Endothelial cell of umbilical vein (primary cell): ENCODE measurements at regions not wholly inside any gene's neighbourhood (a gene's known extent, or its start where the extent isn't known, plus 50 kb on each side); places are given as distances from the start of the nearest gene placed in this dataset.
A peak's percentile ranks its signal among the peaks of the same experiment; 100 is the strongest.

ENCODE experiments used
- BruUV-seq: library from RNA; stranded (reverse); fragments of 400-500 nt; replicated peaks from 2 replicates; lab custom pipeline; 2021; lab: Mats Ljungman, UMichigan
- CTCF ChIA-PET: fragments of 300-600, 350-600 bp; sonication (Branson Sonifier 250); formaldehyde crosslinking; loops from one replicate; lab custom pipeline; 2021; ENCODE audit warnings: antibody characterized with exemption, inconsistent platforms; lab: Charles Lee
- POLR2A ChIA-PET: fragments of 300-600, 350-600 bp; sonication (Branson Sonifier 250); formaldehyde crosslinking; loops from one replicate; lab custom pipeline; 2021; ENCODE audit warnings: antibody characterized with exemption, inconsistent platforms; lab: Charles Lee
- DNase-seq: peaks from one replicate; pipeline ENCODE4 v3.0.0-alpha.2; 2011; ENCODE audit warnings: low read depth, low spot score
- FAIRE-seq: peaks from 2 replicates; lab custom pipeline; 2011; peaks lifted over from hg19 to GRCh38; lab: Jason Lieb, UNC
- H2AFZ ChIP-seq: 2 replicates; pipeline ENCODE4 v1.6.0; 2012; ENCODE audit warnings: low read depth, low read length, control low read depth, inconsistent platforms
- H3K27ac ChIP-seq: 2 replicates; pipeline ENCODE4 v1.5.1; 2011; ENCODE audit warnings: low read depth, mild to moderate bottlenecking, control low read depth, low read length, moderate library complexity; ENCODE audit not compliant: insufficient read depth
- H3K27me3 ChIP-seq, 2 experiments: 2 replicates each; pipeline versions ENCODE4 v1.6.0 to v1.6.1; 2011; ENCODE audit warnings: low read length in 2 of 2, mixed read lengths in 1 of 2; ENCODE audit not compliant: control insufficient read depth in 2 of 2, insufficient read depth in 2 of 2
- H3K36me3 ChIP-seq, 2 experiments: 2 replicates in 1 of 2; 3 replicates in 1 of 2; pipeline ENCODE4 v1.5.1; 2011; ENCODE audit warnings: low read length in 2 of 2, mild to moderate bottlenecking in 1 of 2, moderate library complexity in 1 of 2; ENCODE audit not compliant: control insufficient read depth in 2 of 2, insufficient read depth in 2 of 2; ENCODE audit errors: extremely low read depth in 1 of 2
- H3K4me1 ChIP-seq: 3 replicates; pipeline ENCODE4 v1.5.1; 2011; ENCODE audit warnings: mild to moderate bottlenecking, low read length; ENCODE audit not compliant: control insufficient read depth, insufficient read depth; ENCODE audit errors: extremely low read depth
- H3K4me2 ChIP-seq: 2 replicates; pipeline ENCODE4 v1.6.1; 2011; ENCODE audit warnings: low read length, control low read depth, mixed read lengths; ENCODE audit not compliant: insufficient read depth
- H3K4me3 ChIP-seq, 3 experiments: fragments of 200-600 bp in 1 of 3; sonication (generic), shearing (Covaris generic) in 1 of 3; replicated peaks in 1 of 3; 2 replicates each; pipeline ENCODE4 v1.5.1; 2011 to 2016; ENCODE audit warnings: control low read depth in 3 of 3, low read length in 3 of 3, mild to moderate bottlenecking in 2 of 3, inconsistent platforms in 1 of 3, low read depth in 1 of 3, moderate library complexity in 1 of 3; ENCODE audit not compliant: insufficient read depth in 1 of 3
- H3K79me2 ChIP-seq: 2 replicates; pipeline ENCODE4 v1.6.0; 2012; ENCODE audit warnings: low read length, inconsistent platforms; ENCODE audit not compliant: control insufficient read depth, insufficient read depth
- H3K9ac ChIP-seq: replicated peaks from 2 replicates; pipeline ENCODE3; 2011; ENCODE audit warnings: low read length, control low read depth; ENCODE audit not compliant: insufficient read depth; ENCODE audit errors: extremely low read depth
- H3K9me1 ChIP-seq: replicated peaks from 3 replicates; pipeline ENCODE4 v1.6.0; 2011; ENCODE audit warnings: mild to moderate bottlenecking, low read length; ENCODE audit not compliant: control insufficient read depth, insufficient read depth; ENCODE audit errors: extremely low read depth
- H3K9me3 ChIP-seq: replicated peaks from 2 replicates; pipeline ENCODE4 v1.5.1; 2012; ENCODE audit warnings: low read length, inconsistent platforms; ENCODE audit not compliant: control insufficient read depth, insufficient read depth
- H4K20me1 ChIP-seq: replicated peaks from 2 replicates; pipeline ENCODE3; 2011; ENCODE audit warnings: mild to moderate bottlenecking, low read length; ENCODE audit not compliant: control insufficient read depth, insufficient read depth; ENCODE audit errors: extremely low read depth
- EZH2 ChIP-seq: IDR thresholded peaks from 2 replicates; pipeline ENCODE4 v1.6.1; 2012; ENCODE audit warnings: borderline replicate concordance, low read depth, mild to moderate bottlenecking, moderate library complexity, low read length, inconsistent platforms; ENCODE audit not compliant: severe bottlenecking
- FOS ChIP-seq: IDR thresholded peaks from 2 replicates; pipeline ENCODE4 v1.6.1; 2011; ENCODE audit warnings: mild to moderate bottlenecking, low read length, moderate library complexity, borderline replicate concordance; ENCODE audit not compliant: insufficient read depth
- GATA2 ChIP-seq: IDR thresholded peaks from 2 replicates; pipeline ENCODE4 v1.7.0; 2011; ENCODE audit warnings: low read depth, mild to moderate bottlenecking, moderate library complexity, mixed read lengths, low read length; ENCODE audit not compliant: insufficient read length, insufficient read depth
- JUN ChIP-seq: IDR thresholded peaks from 2 replicates; pipeline ENCODE4 v1.6.1; 2011; ENCODE audit warnings: borderline replicate concordance, low read depth; ENCODE audit not compliant: insufficient read length, insufficient read depth
- MYC ChIP-seq: IDR thresholded peaks from one replicate; pipeline ENCODE4 v1.6.1; 2011; ENCODE audit warnings: mild to moderate bottlenecking, low read depth, low read length
- POLR2A ChIP-seq: IDR thresholded peaks from 2 replicates; pipeline ENCODE4 v1.6.1; 2012; ENCODE audit warnings: low read depth, mild to moderate bottlenecking, control low read depth, low read length
- POLR2AphosphoS5 ChIP-seq: IDR thresholded peaks from 2 replicates; pipeline ENCODE4 v1.6.1; 2012; ENCODE audit warnings: low read depth, mild to moderate bottlenecking, control low read depth, low read length, moderate library complexity; ENCODE audit not compliant: insufficient read depth
- dilution Hi-C: fragments of 300-500 bp; cut with MboI; formaldehyde crosslinking; loops from one replicate; pipeline ENCODE4 v1.15.0; 2019; ENCODE audit warnings: low sequenced_read_pairs; ENCODE audit not compliant: extremely low pct_ligation_motif_present
- intact Hi-C: fragments of 100-400 bp; cut with micrococcal nuclease; formaldehyde crosslinking; loops from one replicate; pipeline ENCODE4 v1.10.0; 2022
- TF ChIP-seq, protein P1 (sequence below), 2 donors: IDR thresholded peaks; 1 replicate in 1 of 2; 2 replicates in 1 of 2; pipeline ENCODE4 v1.5.1; 2011; ENCODE audit warnings: low read length in 2 of 2, mild to moderate bottlenecking in 2 of 2, moderate library complexity in 2 of 2, control low read depth in 1 of 2, inconsistent platforms in 1 of 2, low read depth in 1 of 2; ENCODE audit not compliant: insufficient read depth in 1 of 2; ENCODE audit errors: extremely low read depth in 1 of 2
- TF ChIP-seq, protein P2 (sequence below): IDR thresholded peaks from 2 replicates; pipeline ENCODE4 v1.6.1; 2011; ENCODE audit not compliant: insufficient read depth, insufficient read length

DNA sequence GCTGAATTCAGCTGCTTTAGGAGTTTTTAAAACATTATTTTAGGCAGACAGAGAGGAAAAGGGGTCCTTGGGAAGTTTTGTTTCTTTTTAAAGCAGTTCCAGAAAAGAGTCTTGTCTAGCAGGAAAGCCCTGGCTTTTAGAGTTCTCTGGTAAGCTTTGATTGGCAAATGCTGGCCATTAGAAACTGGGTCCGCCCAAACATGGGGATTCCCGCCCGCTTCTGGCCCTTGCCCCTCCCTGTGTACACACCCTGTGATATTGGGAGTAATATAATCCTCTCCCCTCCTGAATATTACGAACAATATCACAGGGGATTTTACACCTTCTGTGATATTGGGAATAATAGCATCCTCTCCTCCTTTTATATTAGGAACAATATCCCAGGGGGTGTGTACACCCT lies 58.9 kb downstream of the ERICH4 start:
- H2AFZ ChIP-seq, result peak overlapping the region; percentile 73
- DNase-seq, result no peak
- H3K4me2 ChIP-seq, result peak overlapping the region; percentile 1

More for the DNA sequence above, 58.9 kb downstream of the ERICH4 start:
- H3K9me3 ChIP-seq, result no peaks in the 10 kb centered on the region
- H3K27ac ChIP-seq, result peak overlapping the region; percentile 62
- no TSS peak for BruUV-seq
- dilution Hi-C loops (no loop called here), intact Hi-C loops (no loop called here)
- ChIA-PET CTCF (interaction anchor here (0.9 kb wide), 1 partner anchor 62 kb away, joined by 3 read pairs; no protein-coding TSS in a partner anchor), POLR2A (no interaction called here)
- H3K36me3 ChIP-seq, result no peaks in the 10 kb centered on the region
- no peak for FAIRE-seq
- H3K79me2 ChIP-seq, result no peaks in the 10 kb centered on the region
- H3K27me3 ChIP-seq, result peaks cover 5 to 8% of the 10 kb centered on the region in 2 experiments
- H3K9ac ChIP-seq, result peak overlapping the region; percentile 43
- TF ChIP-seq POLR2AphosphoS5 (no peak), GATA2 (no peak), MYC (no peak), FOS (no peak), POLR2A (no peak), EZH2 (no peak), JUN (no peak)
- TF ChIP-seq, protein P1, sequence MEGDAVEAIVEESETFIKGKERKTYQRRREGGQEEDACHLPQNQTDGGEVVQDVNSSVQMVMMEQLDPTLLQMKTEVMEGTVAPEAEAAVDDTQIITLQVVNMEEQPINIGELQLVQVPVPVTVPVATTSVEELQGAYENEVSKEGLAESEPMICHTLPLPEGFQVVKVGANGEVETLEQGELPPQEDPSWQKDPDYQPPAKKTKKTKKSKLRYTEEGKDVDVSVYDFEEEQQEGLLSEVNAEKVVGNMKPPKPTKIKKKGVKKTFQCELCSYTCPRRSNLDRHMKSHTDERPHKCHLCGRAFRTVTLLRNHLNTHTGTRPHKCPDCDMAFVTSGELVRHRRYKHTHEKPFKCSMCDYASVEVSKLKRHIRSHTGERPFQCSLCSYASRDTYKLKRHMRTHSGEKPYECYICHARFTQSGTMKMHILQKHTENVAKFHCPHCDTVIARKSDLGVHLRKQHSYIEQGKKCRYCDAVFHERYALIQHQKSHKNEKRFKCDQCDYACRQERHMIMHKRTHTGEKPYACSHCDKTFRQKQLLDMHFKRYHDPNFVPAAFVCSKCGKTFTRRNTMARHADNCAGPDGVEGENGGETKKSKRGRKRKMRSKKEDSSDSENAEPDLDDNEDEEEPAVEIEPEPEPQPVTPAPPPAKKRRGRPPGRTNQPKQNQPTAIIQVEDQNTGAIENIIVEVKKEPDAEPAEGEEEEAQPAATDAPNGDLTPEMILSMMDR (IDR thresholded peaks at IDR 0.05; ENCODE audit: extremely low read depth in 1 of 2, insufficient read depth in 1 of 2, low read depth in 1 of 2, low read length in 2 of 2), result no peak
- TF ChIP-seq, protein P2, sequence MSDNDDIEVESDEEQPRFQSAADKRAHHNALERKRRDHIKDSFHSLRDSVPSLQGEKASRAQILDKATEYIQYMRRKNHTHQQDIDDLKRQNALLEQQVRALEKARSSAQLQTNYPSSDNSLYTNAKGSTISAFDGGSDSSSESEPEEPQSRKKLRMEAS, result no peak
- peaks cover 18% of the 10 kb centered on the region for H3K4me1 ChIP-seq
- H4K20me1 ChIP-seq, result no peaks in the 10 kb centered on the region
- H3K9me1 ChIP-seq, result no peaks in the 10 kb centered on the region
- H3K4me3 ChIP-seq, result no peak overlapping the region
